Kidney capillary endothelial cell (primary cell): ENCODE measurements at regions not wholly inside any gene's neighbourhood (a gene's known extent, or its start where the extent isn't known, plus 50 kb on each side); places are given as distances from the start of the nearest gene placed in this dataset.

Experiments used
- DNase-seq: peaks from one replicate; pipeline ENCODE4 v3.0.0-alpha.2; 2018; ENCODE audit warnings: low spot score

DNA sequence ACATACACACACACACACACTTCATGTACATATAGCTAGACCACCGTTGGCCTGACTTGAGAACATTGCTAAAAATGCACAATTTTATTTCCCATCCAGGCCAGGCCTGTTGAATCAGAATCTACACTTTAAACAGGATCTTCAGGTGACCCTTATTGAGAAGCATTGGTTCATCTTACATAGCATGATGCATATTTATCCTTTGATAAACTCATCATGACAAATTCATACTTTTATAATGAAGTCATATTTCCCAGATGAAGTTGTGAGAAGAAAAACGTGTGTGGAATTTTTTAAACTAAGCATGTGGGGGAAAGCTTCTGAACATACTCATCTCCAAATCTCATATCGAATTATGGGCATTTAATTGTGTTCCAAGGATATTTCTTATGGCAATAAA lies 877.7 kb downstream of the MRPL39 start:
- no peak for DNase-seq

DNA sequence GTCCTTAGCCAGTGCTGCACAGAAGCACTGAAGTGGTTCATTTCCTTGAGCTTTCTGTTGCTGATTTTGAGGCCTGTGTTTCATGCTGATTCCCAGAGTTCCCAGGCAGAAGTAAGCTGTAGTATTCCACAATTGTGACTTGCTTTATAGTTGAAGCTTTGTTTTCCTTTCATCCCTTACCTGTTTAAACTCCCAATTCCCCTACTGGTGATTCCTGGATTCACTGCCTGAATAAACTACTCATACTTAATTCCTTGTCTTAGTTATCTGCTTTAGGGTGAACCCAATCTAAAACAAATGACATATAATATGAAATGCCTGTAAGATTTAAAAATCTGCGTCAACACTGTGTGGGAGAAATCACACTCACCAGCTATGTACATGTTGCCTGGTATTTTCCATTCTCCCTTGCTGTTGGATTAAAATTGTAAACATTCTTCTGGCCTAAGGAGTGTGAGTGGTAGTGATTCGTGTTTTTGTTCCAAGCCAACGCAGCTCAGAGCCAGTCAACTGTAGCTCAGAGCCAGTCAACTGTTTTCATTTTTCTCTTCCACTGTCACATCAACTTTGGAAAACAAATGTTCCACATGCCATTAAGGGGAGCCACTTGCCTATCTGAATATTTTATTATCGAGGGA lies 879.4 kb downstream of the MRPL39 start:
- no peak for DNase-seq

DNA sequence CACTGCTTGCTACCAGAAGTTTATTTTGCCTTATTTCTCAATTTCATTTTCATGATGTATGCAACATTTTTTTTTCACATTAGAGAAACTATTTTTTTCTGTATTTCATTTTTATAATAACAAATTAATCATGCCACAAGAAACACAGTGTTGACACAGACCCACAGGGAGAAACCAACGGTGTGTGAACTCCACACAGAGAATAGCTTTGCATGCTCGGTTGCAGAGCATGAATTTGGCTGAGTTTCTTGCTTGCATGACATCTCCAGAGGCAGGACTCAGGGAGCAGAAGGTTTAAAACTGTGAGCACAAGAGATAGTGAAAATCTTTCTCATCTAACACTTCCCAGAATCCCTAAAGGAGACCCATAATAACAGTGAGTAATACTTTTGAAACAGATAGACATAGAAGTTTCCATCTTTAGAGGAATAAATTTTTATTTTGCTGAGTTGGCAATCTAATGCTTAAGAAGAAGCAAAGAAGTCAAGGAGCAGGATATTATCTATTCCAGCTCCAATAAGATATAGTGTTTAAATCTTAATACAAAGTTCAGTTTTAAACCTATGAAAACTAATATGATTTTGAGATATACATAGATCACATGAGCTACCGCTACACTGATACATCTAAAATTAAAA lies 890.9 kb downstream of the MRPL39 start:
- no peak for DNase-seq

DNA sequence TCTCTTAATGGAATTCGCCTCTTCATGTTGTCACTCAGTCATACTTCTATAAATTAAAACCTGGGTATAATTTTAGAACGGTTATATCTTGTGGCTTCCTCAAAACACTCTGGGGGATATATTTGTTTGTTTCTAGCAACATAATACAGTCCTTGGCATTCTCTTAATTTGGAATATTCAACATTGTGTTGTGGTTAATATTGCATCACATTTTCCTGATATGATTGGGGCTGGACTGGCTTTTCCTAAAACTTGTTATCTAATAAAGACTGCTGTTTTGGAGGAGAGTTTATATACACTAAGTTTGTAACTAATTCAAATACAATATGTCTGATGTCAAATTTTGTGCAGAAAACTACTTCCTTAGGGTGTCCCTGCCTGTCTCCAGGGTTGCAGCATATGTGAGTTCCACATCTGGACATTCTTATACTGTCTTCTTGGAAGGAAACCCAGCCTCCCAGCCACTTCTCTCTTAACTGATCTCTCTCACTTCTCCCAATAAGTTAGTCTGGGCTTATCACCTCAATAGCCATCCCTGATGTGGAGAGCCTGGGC lies 892.6 kb downstream of the MRPL39 start:
- no peak for DNase-seq

DNA sequence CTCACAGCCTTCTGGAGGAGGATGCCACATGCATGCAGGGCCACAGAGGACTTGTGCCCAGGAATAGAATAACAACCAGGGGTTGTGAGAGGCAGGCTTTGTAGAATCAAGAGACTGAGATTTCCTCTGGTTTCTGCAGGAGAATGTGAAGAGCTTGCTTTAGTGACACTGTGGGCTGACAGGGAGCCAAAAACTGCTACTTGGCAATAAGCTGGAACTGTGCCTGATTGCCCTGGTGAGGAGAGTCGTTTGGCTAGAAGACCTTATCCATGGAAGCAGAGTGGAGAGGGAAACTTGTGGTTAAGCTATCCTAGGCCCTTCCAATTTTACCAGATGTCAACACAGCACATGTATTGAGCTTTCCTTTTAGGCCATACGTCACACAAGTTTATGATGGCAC lies 902.1 kb downstream of the MRPL39 start:
- DNase-seq = no peak

DNA sequence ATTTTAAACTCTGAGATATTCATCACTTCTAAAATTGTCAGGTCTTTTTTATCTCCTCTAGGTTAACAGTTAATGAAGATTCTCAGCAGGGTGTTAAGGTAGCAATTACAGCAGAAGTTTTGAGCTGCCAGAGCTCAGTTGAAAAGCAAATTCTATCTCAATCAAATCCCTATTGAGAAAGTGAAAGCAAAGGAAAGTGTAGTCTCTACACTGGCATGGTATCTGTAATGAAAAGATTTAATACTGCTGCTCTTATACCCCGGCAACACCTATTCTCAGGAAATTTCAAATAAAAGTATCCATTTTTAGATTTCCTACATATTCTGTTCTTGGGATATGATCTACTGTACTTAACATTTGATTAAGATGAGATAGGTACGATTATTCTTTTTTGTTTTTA lies 913.5 kb downstream of the MRPL39 start:
- no peak for DNase-seq

DNA sequence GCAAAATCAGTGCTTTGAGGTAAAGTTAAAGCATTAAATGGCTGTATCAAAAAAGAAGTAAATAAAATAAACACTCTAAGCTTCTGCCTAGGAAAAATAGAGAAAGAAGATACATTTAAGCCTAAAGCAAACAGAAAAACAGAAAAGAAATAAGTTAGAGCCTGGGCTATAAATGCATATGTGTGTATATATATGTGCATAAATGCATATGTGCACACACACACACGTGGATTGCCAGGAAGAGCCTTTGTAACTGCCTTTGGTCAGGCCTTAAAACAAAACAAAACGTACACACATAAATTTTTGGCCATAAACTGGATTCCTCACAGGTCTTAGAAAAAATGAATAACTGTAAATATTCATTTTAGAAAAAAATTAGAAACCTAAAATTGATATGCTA lies 925.8 kb downstream of the MRPL39 start:
- no peak for DNase-seq

DNA sequence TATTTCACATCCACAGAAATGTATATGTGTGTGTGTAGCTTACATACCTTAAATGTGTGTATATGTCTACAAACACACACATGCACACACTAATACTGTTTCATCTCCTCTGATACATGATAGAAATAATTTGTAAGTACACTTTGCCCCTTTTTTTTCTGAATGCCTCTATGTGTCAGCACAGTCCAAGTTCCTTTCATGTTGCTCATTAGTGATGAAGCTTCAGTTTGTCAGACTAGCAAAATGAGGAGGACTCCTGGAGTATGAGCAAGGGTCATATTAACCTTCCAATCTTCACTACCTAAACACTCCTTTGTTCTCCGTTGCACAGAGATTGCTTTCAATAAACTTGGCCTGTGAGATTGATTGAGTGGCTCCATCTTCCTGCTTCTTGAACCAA lies 935.4 kb downstream of the MRPL39 start:
- no peak for DNase-seq

DNA sequence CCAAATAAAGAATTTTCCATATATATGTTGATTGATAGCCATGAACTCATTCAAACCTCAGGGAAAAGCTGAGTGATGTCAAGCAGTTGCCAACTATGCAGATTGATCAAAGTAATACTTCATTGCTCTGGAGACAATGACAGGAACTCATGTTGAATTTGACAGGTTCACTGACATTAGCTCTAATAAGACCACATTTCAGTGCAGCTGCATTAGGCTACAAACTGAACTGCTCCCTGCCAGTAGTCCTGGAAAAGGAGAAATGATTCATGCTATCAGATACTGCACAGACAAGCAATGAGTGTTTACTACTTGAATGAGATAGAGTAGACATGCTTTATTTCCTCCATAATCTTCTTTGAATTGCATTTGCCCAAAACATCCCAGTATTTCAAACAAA lies 948.4 kb downstream of the MRPL39 start:
- no peak for DNase-seq

DNA sequence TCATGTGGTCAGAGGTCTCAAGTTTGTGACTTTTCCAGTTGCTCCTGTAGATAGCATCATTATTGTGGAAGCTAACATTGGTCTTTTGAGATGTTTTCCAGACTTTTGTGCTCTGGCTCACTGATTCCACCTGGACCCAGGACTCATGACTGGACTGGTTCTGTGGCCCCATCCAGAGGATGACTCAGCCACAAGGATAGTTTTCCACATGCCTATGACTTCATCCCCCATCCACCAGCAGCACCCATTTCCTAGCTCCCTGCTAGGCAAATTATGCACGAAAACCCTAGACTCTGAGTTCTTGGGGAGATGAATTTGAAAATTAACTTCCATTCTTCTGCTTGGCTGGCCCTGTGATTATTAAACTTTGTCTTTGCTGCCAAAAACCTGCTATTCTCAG lies 949.3 kb downstream of the MRPL39 start:
- no peak for DNase-seq

DNA sequence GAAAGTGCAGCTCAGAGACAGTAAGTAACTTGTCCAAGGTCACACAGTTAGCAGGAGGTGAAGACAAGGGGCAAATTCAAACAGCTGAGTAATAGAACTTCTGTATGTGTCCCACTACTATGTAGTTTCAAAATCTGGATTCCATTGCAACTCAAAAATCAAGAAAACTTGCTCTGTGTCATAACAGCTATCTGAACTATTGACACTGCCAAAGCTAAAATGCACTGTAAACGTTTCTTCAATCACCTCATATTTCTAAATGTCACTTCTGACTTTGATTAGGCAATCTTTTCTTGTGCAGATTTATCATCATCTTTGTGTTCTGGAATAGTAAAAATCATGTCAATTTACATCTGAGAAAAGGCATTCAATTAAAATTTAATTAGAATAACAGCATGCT lies 957.6 kb downstream of the MRPL39 start:
- no peak for DNase-seq

DNA sequence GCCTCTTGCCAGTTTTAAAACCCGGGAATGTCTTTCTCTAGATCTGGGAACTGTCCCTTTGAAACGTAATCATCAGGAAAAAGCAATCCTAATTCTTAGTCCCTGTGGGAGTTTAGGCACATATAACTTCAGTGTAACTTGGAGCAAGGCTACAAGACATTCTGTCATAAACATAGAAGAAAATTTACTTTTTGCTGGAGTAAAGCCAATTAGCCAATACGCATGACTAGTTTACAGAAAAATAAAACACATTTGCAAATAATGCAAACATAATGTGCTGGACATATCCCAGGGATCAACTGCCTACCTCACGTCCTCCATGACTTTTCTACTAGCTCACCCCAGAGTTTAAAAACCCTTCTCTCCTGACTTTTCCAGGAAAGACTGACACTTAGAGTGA lies 970.6 kb downstream of the MRPL39 start:
- DNase-seq = no peak

DNA sequence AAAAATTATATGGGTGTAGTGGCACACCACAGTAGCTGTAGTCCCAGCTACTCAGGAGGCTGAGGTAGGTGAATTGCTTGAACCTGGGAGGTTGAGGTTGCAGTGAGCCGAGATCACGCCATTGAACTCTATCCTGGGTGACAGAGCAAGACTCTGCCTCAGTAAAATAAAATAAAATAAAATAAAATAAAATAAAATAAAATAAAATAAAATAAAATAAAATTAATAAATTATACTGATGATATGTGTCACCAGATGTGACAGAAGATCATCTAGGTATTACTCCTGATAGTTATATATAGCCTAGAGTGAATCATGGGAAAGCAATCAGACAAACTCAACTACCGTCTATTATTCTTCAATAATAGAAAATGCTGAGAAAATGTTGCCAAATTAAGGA lies 972.5 kb downstream of the MRPL39 start:
- no peak for DNase-seq

DNA sequence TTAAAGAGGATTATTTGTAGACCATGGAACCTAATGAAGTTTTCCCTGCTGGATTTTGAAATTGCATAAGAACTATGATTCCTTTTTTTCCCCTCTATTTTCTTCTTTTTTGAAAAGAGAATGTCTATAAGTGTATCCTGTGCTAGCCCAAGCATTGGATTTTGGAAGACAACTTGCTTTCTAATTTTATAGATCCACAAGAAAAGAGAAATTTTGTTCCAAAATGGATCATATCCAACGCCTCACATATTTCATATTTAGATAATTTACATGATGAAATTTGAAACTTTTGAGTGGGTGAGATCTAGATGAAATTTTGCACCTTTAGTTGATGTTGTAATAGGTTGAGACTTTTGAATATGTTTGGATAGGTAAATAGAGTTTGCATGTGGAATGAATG lies 978.7 kb downstream of the MRPL39 start:
- no peak for DNase-seq

DNA sequence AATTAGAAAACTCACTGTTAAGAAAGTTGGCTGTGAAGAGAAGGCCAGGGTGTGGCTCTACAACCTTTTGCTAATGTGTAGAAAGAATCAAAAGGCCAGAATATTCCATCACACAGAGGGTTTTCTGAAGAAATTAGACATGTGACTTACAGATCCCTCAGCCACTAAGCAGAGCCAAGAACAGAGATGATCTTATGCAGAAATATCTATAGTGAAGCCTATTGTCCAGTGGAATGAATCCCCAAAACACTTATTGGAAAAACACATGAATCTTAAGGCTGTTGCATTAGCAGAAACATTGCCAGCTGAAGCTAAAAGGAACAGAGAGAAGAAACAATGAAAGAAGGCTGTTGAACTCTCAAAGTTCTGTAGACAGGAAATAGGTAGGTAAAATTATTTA lies 979.2 kb downstream of the MRPL39 start:
- no peak for DNase-seq

DNA sequence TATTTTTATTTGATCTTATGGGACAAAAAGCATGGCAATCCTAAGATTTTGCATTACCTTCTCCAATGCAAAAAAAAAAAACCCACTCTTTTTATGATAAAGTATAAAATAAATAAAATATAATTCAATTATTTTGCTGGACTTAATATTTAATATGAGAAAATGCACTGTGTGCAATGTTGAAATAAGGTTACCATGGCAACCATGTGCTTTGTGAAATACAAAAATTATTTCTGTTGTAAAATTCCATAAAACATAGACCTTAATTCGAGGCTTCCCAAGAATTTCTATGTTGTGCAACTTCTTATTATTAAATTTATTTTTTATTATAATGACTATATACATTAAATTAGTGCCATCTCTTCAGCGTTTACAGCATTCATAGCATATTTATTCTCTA lies 989.5 kb downstream of the MRPL39 start:
- no peak for DNase-seq

DNA sequence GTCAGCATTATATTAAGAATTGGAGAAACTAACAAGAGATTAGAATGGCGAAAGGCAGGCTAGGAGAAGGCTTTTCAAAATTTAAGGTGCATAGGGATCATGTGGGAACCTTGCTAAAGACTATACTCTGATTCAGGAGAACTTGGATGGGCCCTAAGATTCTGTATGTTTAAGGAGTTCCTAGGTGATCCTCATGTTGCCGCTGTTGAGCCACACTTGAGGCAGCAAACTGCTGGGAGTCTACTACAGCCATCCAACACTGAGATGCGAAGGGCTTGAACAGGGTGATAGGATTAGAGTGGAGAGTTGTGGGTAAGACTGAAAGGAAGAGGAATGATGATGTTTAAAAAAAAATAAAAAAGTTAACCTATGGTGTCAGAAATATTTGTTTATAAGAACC lies 1013.2 kb downstream of the MRPL39 start:
- no peak for DNase-seq

DNA sequence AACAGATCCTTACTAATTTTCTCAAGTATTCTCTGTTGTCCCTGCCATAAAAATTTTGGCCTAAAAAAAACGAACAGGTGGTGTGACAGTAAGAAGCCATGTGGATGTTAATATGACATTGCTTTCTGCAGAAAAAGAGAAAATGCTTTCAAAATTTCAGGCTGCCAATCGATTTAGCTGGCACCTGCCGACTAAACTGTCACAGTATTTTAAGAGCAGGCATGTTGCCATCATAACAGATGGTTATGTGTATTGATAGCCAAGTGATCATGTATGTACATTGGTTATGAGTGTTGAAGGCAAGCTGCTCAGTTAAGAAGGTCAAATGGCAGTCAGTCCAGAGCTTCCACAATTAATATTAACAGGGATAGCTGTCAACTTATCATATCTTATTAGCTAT lies 1017.0 kb downstream of the MRPL39 start:
- no peak for DNase-seq

DNA sequence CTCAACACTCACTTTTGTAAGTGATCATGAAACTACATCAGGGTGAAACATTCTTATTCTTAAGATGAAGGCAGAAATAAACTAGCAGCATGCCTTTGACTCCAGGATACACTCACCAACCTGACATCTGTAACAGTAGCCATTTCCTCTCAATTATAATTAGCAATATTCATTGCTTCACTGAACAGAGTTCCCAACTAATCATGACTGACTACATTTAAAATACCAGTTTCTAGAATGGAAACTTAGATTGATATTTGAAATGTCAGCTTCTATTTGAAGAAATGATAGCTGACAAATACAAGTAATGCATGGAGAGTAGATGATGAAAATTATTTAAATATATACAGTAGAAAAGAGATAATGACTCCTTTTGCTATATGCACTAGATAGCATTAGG lies 1023.8 kb downstream of the MRPL39 start:
- DNase-seq = no peak

DNA sequence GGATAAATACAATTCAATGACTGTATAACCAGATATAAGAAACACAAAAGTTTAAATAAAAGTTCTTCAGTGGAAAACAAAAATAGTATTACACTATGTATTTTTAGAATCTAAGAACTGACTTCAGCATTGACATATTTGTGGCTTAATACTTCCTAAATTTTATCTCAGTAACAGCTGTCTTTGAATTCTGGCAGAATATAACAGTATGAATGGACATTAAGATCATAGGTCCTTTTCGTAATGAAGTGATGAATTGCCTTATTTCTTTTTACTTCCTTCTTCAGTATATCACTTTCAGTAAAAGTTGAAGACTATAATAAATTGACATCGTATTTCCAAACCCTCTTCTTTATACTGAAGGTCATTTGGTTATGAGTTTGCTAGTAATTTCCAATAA lies 1030.0 kb downstream of the MRPL39 start:
- no peak for DNase-seq

DNA sequence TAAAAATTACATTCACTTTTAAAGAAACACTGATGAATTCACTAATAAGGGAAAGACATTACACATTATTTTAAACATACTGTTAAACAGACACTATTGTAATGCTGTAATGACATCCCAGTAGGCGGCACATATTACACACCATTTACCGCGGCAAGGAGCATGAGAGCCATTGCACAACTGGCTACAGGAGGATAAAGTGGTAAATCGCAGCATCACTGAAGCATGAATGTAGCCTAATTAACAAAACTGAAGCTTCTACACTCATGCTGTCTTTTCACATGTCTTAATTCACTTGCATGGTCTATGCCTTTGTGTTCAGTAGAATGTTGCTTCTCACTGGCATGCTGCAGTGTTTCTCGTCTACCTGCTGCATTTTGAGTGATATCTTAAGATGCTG lies 1046.0 kb downstream of the MRPL39 start:
- no peak for DNase-seq

DNA sequence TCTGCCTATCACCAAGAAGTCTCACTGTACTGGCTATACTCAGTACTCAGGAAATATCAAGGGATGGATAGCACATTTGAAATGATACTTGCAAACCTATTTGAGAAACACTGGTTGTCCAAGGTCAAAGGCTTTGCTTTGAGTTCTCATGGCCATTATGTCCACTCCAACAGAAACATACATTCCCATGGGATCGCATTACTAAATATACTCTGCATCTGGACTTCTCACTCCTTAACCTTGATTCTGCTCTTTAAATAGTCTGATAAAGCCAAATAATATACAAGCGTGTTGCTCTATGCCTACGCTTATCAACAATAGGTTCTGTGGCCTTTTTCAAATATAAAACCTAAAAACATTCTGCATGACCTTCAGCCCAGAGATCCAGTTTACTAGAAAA lies 1054.8 kb downstream of the MRPL39 start:
- DNase-seq = no peak

DNA sequence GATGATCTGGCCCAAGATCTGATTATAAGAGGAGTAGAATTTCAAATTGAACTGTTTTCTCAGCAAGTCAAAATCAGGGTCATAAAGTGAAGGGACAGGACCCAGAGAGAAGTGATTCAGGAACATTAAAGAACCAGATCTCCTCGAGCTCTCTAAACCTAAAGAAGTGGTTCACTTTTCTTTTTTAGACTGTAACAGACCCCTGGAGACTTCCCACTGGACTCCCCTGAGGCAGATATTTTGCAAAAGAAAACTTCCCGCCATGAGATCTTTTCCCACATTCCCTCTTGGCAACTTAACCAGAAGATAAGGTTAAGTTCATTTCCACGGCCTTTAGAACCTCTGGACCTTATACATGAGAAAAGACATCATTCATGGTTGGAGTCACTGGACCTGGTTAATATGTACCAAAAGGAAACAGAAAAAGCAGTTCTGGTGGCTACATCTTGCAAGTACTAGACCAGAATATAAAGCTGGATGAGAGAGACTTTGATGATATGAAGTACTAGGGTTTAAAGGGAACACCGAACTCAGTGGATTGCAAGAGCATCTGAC lies 1061.4 kb downstream of the MRPL39 start:
- no peak for DNase-seq
